Ovary (tissue), 7 donors: ENCODE measurements at regions not wholly inside any gene's neighbourhood (a gene's known extent, or its start where the extent isn't known, plus 50 kb on each side); places are given as distances from the start of the nearest gene placed in this dataset.

Source experiments
- DNase-seq, 5 donors: peaks; one replicate each; pipeline ENCODE4 v3.0.0-alpha.2; 2019 to 2020
- H3K27ac ChIP-seq, 2 donors: fragments of 200-600 bp; one replicate each; pipeline versions ENCODE4 v1.5.1 to v1.8.0; 2019 to 2022
- H3K27me3 ChIP-seq: fragments of 200-600 bp; one replicate; pipeline ENCODE4 v1.8.0; 2022
- H3K36me3 ChIP-seq: fragments of 200-600 bp; sonication (generic); one replicate; pipeline ENCODE4 v1.5.1; 2019
- H3K4me1 ChIP-seq: one replicate; pipeline ENCODE4 v1.8.1; 2013; ENCODE audit warnings: mild to moderate bottlenecking, moderate library complexity; ENCODE audit not compliant: insufficient read depth
- H3K4me3 ChIP-seq: fragments of 200-600 bp; sonication (generic); one replicate; pipeline ENCODE4 v1.5.1; 2017
- H3K9me3 ChIP-seq, 2 donors: fragments of 200-600 bp in 1 of 2; sonication (generic) in 1 of 2; one replicate each; pipeline versions ENCODE4 v1.5.1 to v1.8.1; 2013 to 2019; ENCODE audit warnings: mild to moderate bottlenecking in 1 of 2, moderate library complexity in 1 of 2
- EP300 ChIP-seq: sonication (generic); formaldehyde crosslinking; IDR thresholded peaks from one replicate; pipeline ENCODE4 v1.6.1; 2017; ENCODE audit warnings: antibody characterized with exemption
- POLR2A ChIP-seq: fragments of 450-650 bp; IDR thresholded peaks from one replicate; pipeline ENCODE4 v1.6.1; 2017; ENCODE audit warnings: antibody characterized with exemption, mild to moderate bottlenecking, moderate library complexity
- WGBS, 3 donors: extraction: QIAGEN DNeasy Blood & Tissue Kit in 1 of 3; methylation state at CpG; one replicate each; pipeline versions ENCODE4 v1.1.5 to v1.1.7; 2013 to 2017; 5-methylcytosine and 5-hydroxymethylcytosine counted together
- intact Hi-C, 4 donors: fragments of 100-400 bp; cut with DNase I; formaldehyde crosslinking; loops; one replicate each; pipeline versions ENCODE4 v1.11.0 to v1.15.1; 2022 to 2023
- TF ChIP-seq, protein P1 (sequence below), 3 donors: fragments of 450-650 bp in 2 of 3; fragments of 200-600 bp in 1 of 3; IDR thresholded peaks; one replicate each; pipeline versions ENCODE4 v1.5.1 to v1.8.0; 2016 to 2022; ENCODE audit warnings: antibody characterized with exemption in 3 of 3, mild to moderate bottlenecking in 1 of 3
- donor health status: DM: no; HTN: no; CAD: no; lungs with moderate emphysema.
- donor health status: DM: no; HTN: no; CAD: no.
- donor health status: Bipolar disorder and iron deficiency.
- donor health status: DM: no; HTN: no; CAD: no.
- donor health status: DM: yes; HTN: yes; CAD: no.

DNA sequence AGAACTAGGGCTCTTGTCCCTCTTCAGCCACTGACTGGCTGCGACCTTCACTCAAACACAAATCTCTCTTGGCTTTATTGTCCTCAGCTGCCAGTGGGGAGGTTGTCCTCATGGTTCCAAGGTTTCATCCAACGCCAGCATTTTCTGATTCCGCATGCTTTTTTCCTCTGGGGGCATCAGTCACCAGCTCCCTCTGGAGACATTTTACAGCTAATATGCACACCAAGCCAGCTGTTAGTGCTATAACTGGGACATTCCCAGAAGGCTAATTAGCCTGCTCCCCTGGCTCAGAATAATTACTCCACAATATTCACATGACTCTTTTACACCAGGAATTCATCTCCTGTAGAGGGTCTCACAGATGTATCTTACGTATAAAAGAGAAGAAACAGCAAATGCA, 193.6 kb upstream of the ANKRD55 start:
- Histone ChIP-seq H3K27me3 (no peaks in the 10 kb centered on the region), H3K4me3 (no peak overlapping the region), H3K36me3 (no peaks in the 10 kb centered on the region), H3K4me1 (peaks cover 2% of the 10 kb centered on the region), H3K9me3 (no peaks in the 10 kb centered on the region), H3K27ac (no peak overlapping the region)
- TF ChIP-seq EP300: no peak
- TF ChIP-seq POLR2A: no peak
- TF ChIP-seq, protein P1, sequence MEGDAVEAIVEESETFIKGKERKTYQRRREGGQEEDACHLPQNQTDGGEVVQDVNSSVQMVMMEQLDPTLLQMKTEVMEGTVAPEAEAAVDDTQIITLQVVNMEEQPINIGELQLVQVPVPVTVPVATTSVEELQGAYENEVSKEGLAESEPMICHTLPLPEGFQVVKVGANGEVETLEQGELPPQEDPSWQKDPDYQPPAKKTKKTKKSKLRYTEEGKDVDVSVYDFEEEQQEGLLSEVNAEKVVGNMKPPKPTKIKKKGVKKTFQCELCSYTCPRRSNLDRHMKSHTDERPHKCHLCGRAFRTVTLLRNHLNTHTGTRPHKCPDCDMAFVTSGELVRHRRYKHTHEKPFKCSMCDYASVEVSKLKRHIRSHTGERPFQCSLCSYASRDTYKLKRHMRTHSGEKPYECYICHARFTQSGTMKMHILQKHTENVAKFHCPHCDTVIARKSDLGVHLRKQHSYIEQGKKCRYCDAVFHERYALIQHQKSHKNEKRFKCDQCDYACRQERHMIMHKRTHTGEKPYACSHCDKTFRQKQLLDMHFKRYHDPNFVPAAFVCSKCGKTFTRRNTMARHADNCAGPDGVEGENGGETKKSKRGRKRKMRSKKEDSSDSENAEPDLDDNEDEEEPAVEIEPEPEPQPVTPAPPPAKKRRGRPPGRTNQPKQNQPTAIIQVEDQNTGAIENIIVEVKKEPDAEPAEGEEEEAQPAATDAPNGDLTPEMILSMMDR (IDR thresholded peaks at IDR 0.05): no peak
- WGBS, 3 donors: 82% methylated on average over 4 of the region's 4 CpGs
- DNase-seq: no peak
- intact Hi-C loops: no loop called here

DNA sequence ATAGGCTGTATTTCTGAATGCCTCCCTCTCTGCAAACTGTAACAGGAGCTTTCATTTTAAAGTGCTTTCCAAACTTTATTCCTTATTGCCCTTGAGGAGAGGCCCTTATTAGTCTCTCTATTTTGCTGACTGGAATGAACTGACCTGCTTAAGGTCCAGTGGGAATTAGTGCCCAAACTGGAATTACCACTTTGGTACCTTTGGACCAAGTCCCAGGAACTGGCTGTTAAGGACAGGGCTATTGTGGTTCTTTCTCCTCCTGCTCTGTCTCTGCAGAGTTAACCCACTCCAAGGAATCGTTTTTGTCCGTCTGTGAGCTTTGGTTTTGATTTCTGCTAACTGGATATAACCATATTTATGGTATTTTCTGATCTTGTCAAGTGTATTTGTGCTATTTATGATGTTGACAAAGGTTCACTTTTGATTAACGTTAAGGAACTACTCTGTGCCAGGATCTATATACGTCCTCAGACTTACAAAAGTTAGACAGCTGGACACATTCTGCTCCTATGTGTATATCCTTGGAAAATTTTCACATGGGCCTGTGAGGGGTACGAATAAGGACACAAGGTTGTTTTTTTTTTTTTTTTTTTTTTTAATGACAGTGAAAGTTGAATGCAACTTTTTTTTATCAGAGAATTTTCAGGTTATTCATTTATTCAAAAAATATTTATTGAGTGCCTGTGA, 189.1 kb upstream of the ANKRD55 start:
- H3K27me3 ChIP-seq: no peaks in the 10 kb centered on the region
- no peak overlapping the region for H3K27ac ChIP-seq
- intact Hi-C loops: no loop called here
- TF ChIP-seq, protein P1 (IDR thresholded peaks at IDR 0.05): no peak
- no peak for TF ChIP-seq EP300
- TF ChIP-seq POLR2A: no peak
- H3K36me3 ChIP-seq: no peaks in the 10 kb centered on the region
- H3K4me3 ChIP-seq: no peak overlapping the region
- no peak for DNase-seq
- 45 to 68% (median 54%) methylated on average over 5 of the region's 5 CpGs for WGBS, 3 donors
- no peaks in the 10 kb centered on the region for H3K9me3 ChIP-seq
- H3K4me1 ChIP-seq: peaks cover 2% of the 10 kb centered on the region

- no peak for TF ChIP-seq EP300
- TF ChIP-seq, protein P1 (IDR thresholded peaks at IDR 0.05): no peak
- no peak for TF ChIP-seq POLR2A
- intact Hi-C loops: no loop called here
- 66 to 79% (median 69%) methylated on average over 6 of the region's 6 CpGs for WGBS, 3 donors
- DNase-seq: no peak
- Histone ChIP-seq H3K27ac (no peak overlapping the region), H3K27me3 (no peaks in the 10 kb centered on the region), H3K4me1 (peaks cover 2% of the 10 kb centered on the region), H3K9me3 (no peaks in the 10 kb centered on the region), H3K4me3 (no peak overlapping the region), H3K36me3 (no peaks in the 10 kb centered on the region)
These were observed 188.3 kb upstream of the ANKRD55 start for GRCh38 chr5:56421246-56422075.

DNA sequence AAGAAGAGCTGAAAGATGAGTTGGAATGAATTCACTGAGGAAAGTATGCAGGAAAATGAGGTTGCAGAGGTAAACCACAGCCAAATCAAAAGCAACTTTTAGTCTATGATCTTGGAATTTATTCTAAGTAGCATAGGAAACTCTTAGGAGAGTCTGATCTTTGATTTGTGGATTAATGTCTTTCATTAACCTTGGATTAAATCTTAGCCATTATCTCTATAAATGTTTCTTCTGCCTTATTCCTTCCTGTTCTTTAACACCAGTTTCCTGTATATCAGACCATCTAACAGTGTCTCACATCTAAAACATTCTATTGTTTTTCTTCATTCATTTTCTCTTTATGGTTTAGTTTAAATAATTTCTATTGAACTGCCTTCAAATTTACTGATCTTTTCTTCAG, 187.2 kb upstream of the ANKRD55 start:
- intact Hi-C loops: no loop called here
- TF ChIP-seq, protein P1 (IDR thresholded peaks at IDR 0.05): no peak
- TF ChIP-seq POLR2A: no peak
- TF ChIP-seq EP300: no peak
- Histone ChIP-seq H3K4me1 (peaks cover 4% of the 10 kb centered on the region), H3K4me3 (no peak overlapping the region), H3K9me3 (no peaks in the 10 kb centered on the region), H3K27ac (no peak overlapping the region), H3K27me3 (no peaks in the 10 kb centered on the region), H3K36me3 (no peaks in the 10 kb centered on the region)
- no peak for DNase-seq
